GM23338 (cell line): ENCODE measurements at regions not wholly inside any gene's neighbourhood (a gene's known extent, or its start where the extent isn't known, plus 50 kb on each side); places are given as distances from the start of the nearest gene placed in this dataset.
A peak's percentile ranks its signal among the peaks of the same experiment; 100 is the strongest.
"Not testable (repeated sequence)": the region's sequence is repeated elsewhere in the genome, so short reads cannot be mapped to it uniquely, and the experiment has no call there.

Experiments used
- ATAC-seq: fragments of 200-7000 bp; cut with Tn5 transposase; 3 replicates; pipeline ENCODE4 v1.9.1; 2020
- DNase-seq: peaks from one replicate; pipeline ENCODE4 v3.0.0-alpha.2; 2015; ENCODE audit warnings: low spot score
- H2AFZ ChIP-seq: fragments of 200-600 bp; sonication (generic); 2 replicates; pipeline ENCODE4 v1.8.0; 2016; ENCODE audit warnings: antibody characterized with exemption, mild to moderate bottlenecking, moderate library complexity
- H3F3A ChIP-seq: fragments of 200-600 bp; sonication (generic); replicated peaks from 2 replicates; pipeline ENCODE4 v1.8.0; 2017; ENCODE audit warnings: antibody characterized with exemption, mixed run types, low read depth
- H3K27ac ChIP-seq: fragments of 200-600 bp; sonication (generic); 2 replicates; pipeline ENCODE4 v1.6.1; 2016; ENCODE audit warnings: low read depth
- H3K27me3 ChIP-seq: fragments of 200-600 bp; sonication (generic); 2 replicates; pipeline ENCODE4 v1.8.0; 2016; ENCODE audit warnings: mild to moderate bottlenecking, mixed run types, moderate library complexity; ENCODE audit not compliant: insufficient read depth
- H3K36me3 ChIP-seq: fragments of 200-600 bp; sonication (generic); 2 replicates; pipeline ENCODE4 v1.8.0; 2016; ENCODE audit warnings: mild to moderate bottlenecking; ENCODE audit not compliant: insufficient read depth
- H3K4me1 ChIP-seq: fragments of 200-600 bp; sonication (generic); 2 replicates; pipeline ENCODE4 v1.8.0; 2016; ENCODE audit warnings: mild to moderate bottlenecking, moderate library complexity; ENCODE audit not compliant: insufficient read depth
- H3K4me2 ChIP-seq: fragments of 200-600 bp; sonication (generic); 2 replicates; pipeline ENCODE4 v1.7.1; 2017; ENCODE audit warnings: mixed run types
- H3K4me3 ChIP-seq: fragments of 200-600 bp; sonication (generic); 2 replicates; pipeline ENCODE4 v1.6.1; 2016; ENCODE audit warnings: mixed run types
- H3K79me2 ChIP-seq: fragments of 200-600 bp; sonication (generic); replicated peaks from 2 replicates; pipeline ENCODE4 v1.8.0; 2017; ENCODE audit warnings: mild to moderate bottlenecking; ENCODE audit not compliant: insufficient read depth
- H3K9me2 ChIP-seq: fragments of 200-600 bp; sonication (generic); 2 replicates; pipeline ENCODE4 v1.8.0; 2017; ENCODE audit not compliant: insufficient read depth
- H4K20me1 ChIP-seq: fragments of 200-600 bp; sonication (generic); replicated peaks from 2 replicates; pipeline ENCODE4 v1.8.0; 2017; ENCODE audit warnings: mild to moderate bottlenecking; ENCODE audit not compliant: insufficient read depth
- H3K27ac Mint-ChIP-seq: 2 replicates; pipeline ENCODE4 v1.8.0; 2020; ENCODE audit warnings: inconsistent platforms, mild to moderate bottlenecking, moderate library complexity, mixed read lengths
- H3K27me3 Mint-ChIP-seq: 3 replicates; pipeline ENCODE4 v1.8.0; 2022; ENCODE audit warnings: low read depth, mild to moderate bottlenecking, moderate library complexity, mixed read lengths, inconsistent platforms; ENCODE audit not compliant: insufficient read depth, poor library complexity
- H3K36me3 Mint-ChIP-seq: 3 replicates; pipeline ENCODE4 v1.8.0; 2021; ENCODE audit warnings: low read depth, mild to moderate bottlenecking, inconsistent platforms, moderate library complexity, mixed read lengths
- H3K4me1 Mint-ChIP-seq: 3 replicates; pipeline ENCODE4 v1.8.0; 2020; ENCODE audit warnings: mild to moderate bottlenecking, inconsistent platforms, mixed read lengths
- H3K4me3 Mint-ChIP-seq: 3 replicates; pipeline ENCODE4 v1.8.0; 2021; ENCODE audit warnings: moderate library complexity, mild to moderate bottlenecking, inconsistent platforms, mixed read lengths
- H3K9me3 Mint-ChIP-seq: 3 replicates; pipeline ENCODE4 v1.8.0; 2020; ENCODE audit warnings: moderate library complexity, mild to moderate bottlenecking, inconsistent platforms, mixed read lengths
- JUNB ChIP-seq: IDR thresholded peaks from one replicate; pipeline ENCODE4 v1.6.1; 2016; ENCODE audit warnings: antibody characterized with exemption; ENCODE audit not compliant: unreplicated experiment
- NANOG ChIP-seq: IDR thresholded peaks from 2 replicates; pipeline ENCODE4 v1.6.1; 2016; ENCODE audit warnings: antibody characterized with exemption, borderline replicate concordance
- POLR2AphosphoS5 ChIP-seq: IDR thresholded peaks from 2 replicates; pipeline ENCODE4 v1.6.1; 2016; ENCODE audit warnings: antibody characterized with exemption, low read depth
- STAT1 ChIP-seq: IDR thresholded peaks from one replicate; pipeline ENCODE4 v1.6.1; 2016; ENCODE audit warnings: antibody characterized with exemption; ENCODE audit not compliant: unreplicated experiment
- ZNF114 ChIP-seq: fragments of 250-450 bp; sonication (Bioruptor Pico); IDR thresholded peaks from 2 replicates; pipeline ENCODE4 v1.5.0; 2020; ENCODE audit warnings: mild to moderate bottlenecking, moderate library complexity
- ZNF331 ChIP-seq: fragments of 250-450 bp; sonication (Bioruptor Pico); IDR thresholded peaks from 2 replicates; pipeline ENCODE4 v1.5.0; 2020; ENCODE audit warnings: low read depth, mild to moderate bottlenecking, moderate library complexity
- TF ChIP-seq, protein P1 (sequence below): IDR thresholded peaks from one replicate; pipeline ENCODE4 v1.6.1; 2018; ENCODE audit warnings: antibody characterized with exemption; ENCODE audit not compliant: unreplicated experiment
- TF ChIP-seq, protein P2 (sequence below): fragments of 250-450 bp; sonication (Bioruptor Pico); IDR thresholded peaks from 2 replicates; pipeline ENCODE4 v1.5.0; 2020; ENCODE audit warnings: mild to moderate bottlenecking, moderate library complexity
- TF ChIP-seq, protein P3 (sequence below), 2 experiments: fragments of 200-600 bp in 1 of 2; sonication (generic) in 1 of 2; conservative IDR thresholded peaks; 2 replicates each; pipeline versions ENCODE4 v1.5.1 to v1.6.1; 2016 to 2017; ENCODE audit warnings: antibody characterized with exemption in 2 of 2, low read depth in 2 of 2, mild to moderate bottlenecking in 2 of 2, moderate library complexity in 1 of 2

DNA sequence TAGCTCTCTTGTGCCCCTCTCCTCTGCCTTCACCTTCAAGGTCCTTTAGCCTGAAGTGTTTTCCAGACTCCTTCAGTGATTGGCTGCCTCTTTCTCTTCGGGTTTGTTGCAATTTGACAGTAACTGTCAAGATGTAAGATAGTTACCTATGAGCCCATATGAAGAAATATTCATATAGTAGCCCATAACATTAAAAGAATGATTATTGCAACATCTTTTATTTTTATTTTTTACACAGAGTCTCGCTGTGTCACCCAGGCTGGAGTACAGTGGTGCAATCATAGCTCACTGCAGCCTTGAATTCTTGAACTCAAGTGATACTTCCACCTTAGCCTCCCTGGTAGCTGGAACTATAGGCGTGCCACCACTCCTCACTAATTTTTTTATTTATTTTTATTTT is 80.5 kb downstream of the FOXI3 start (continued):
- TF ChIP-seq, protein P1, sequence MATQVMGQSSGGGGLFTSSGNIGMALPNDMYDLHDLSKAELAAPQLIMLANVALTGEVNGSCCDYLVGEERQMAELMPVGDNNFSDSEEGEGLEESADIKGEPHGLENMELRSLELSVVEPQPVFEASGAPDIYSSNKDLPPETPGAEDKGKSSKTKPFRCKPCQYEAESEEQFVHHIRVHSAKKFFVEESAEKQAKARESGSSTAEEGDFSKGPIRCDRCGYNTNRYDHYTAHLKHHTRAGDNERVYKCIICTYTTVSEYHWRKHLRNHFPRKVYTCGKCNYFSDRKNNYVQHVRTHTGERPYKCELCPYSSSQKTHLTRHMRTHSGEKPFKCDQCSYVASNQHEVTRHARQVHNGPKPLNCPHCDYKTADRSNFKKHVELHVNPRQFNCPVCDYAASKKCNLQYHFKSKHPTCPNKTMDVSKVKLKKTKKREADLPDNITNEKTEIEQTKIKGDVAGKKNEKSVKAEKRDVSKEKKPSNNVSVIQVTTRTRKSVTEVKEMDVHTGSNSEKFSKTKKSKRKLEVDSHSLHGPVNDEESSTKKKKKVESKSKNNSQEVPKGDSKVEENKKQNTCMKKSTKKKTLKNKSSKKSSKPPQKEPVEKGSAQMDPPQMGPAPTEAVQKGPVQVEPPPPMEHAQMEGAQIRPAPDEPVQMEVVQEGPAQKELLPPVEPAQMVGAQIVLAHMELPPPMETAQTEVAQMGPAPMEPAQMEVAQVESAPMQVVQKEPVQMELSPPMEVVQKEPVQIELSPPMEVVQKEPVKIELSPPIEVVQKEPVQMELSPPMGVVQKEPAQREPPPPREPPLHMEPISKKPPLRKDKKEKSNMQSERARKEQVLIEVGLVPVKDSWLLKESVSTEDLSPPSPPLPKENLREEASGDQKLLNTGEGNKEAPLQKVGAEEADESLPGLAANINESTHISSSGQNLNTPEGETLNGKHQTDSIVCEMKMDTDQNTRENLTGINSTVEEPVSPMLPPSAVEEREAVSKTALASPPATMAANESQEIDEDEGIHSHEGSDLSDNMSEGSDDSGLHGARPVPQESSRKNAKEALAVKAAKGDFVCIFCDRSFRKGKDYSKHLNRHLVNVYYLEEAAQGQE: no peak
- TF ChIP-seq POLR2AphosphoS5 (no peak), ZNF114 (no peak)

DNA sequence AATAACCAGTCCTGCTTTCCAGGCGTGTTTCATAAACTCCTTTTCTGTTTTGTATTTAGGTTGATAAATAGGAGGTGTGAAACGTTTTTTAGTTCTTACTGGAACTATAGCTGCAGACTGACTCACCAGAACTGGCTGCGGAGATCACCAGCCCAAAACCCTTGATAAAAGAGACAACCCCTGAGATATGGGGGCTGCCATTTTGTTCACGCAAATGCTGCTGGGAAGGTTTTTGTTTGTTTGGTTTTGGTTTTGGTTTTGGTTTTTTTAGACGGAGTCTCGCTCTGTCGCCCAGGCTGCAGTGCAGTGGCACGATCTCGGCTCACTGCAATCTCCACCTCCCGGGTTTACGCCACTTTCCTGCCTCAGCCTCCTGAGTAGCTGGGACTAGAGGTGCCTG is 87.1 kb downstream of the FOXI3 start:
- H3K4me1 Mint-ChIP-seq: not testable (repeated sequence)

DNA sequence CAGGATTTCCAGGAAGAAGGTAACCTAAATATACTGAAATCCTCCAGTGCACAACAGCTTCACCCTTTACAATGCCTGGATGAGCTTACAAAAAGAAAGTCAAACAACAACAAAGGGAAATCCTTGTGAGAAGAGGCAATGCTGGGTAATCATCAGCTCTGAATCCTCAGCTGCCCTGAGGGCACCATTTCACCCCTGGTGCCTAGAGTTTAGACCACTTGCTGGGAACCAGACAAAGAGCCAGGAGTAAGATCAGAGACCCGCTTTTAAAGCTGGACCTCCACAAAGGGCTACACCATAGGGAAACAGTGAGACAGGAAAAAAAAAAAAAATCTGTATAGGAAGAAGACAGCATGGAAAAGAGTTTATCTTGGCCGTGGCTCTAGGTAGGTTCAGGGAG is 97.0 kb downstream of the FOXI3 start:
- Histone ChIP-seq H4K20me1 (no peaks in the 10 kb centered on the region), H3K79me2 (no peaks in the 10 kb centered on the region), H3K4me3 (no peak overlapping the region), H3K4me2 (0 out of 2 replicates have a peak overlapping the region, but pooled peaks have one; percentile 2), H3K36me3 (no peaks in the 10 kb centered on the region), H3K27me3 (no peaks in the 10 kb centered on the region), H3K9me2 (no peaks in the 10 kb centered on the region), H3F3A (no peaks in the 10 kb centered on the region; the same call in 1 of the 2 replicates), H3K4me1 (peaks cover 12% of the 10 kb centered on the region), H3K27ac (no peak overlapping the region), H2AFZ (peak overlapping the region; percentile 50)
- H3K4me3 Mint-ChIP-seq: no peak overlapping the region
- H3K9me3 Mint-ChIP-seq: no peaks in the 10 kb centered on the region; the same call in 2 of the 3 replicates
- H3K27me3 Mint-ChIP-seq: peaks cover 10% of the 10 kb centered on the region
- no peak overlapping the region for H3K27ac Mint-ChIP-seq
- peaks cover 12% of the 10 kb centered on the region for H3K4me1 Mint-ChIP-seq
- peak; percentile 29 for DNase-seq
- ATAC-seq: peak; percentile 33
- 0 out of 3 replicates have a peak, but pooled peaks cover 3% of the 10 kb centered on the region for H3K36me3 Mint-ChIP-seq
- TF ChIP-seq, protein P2, sequence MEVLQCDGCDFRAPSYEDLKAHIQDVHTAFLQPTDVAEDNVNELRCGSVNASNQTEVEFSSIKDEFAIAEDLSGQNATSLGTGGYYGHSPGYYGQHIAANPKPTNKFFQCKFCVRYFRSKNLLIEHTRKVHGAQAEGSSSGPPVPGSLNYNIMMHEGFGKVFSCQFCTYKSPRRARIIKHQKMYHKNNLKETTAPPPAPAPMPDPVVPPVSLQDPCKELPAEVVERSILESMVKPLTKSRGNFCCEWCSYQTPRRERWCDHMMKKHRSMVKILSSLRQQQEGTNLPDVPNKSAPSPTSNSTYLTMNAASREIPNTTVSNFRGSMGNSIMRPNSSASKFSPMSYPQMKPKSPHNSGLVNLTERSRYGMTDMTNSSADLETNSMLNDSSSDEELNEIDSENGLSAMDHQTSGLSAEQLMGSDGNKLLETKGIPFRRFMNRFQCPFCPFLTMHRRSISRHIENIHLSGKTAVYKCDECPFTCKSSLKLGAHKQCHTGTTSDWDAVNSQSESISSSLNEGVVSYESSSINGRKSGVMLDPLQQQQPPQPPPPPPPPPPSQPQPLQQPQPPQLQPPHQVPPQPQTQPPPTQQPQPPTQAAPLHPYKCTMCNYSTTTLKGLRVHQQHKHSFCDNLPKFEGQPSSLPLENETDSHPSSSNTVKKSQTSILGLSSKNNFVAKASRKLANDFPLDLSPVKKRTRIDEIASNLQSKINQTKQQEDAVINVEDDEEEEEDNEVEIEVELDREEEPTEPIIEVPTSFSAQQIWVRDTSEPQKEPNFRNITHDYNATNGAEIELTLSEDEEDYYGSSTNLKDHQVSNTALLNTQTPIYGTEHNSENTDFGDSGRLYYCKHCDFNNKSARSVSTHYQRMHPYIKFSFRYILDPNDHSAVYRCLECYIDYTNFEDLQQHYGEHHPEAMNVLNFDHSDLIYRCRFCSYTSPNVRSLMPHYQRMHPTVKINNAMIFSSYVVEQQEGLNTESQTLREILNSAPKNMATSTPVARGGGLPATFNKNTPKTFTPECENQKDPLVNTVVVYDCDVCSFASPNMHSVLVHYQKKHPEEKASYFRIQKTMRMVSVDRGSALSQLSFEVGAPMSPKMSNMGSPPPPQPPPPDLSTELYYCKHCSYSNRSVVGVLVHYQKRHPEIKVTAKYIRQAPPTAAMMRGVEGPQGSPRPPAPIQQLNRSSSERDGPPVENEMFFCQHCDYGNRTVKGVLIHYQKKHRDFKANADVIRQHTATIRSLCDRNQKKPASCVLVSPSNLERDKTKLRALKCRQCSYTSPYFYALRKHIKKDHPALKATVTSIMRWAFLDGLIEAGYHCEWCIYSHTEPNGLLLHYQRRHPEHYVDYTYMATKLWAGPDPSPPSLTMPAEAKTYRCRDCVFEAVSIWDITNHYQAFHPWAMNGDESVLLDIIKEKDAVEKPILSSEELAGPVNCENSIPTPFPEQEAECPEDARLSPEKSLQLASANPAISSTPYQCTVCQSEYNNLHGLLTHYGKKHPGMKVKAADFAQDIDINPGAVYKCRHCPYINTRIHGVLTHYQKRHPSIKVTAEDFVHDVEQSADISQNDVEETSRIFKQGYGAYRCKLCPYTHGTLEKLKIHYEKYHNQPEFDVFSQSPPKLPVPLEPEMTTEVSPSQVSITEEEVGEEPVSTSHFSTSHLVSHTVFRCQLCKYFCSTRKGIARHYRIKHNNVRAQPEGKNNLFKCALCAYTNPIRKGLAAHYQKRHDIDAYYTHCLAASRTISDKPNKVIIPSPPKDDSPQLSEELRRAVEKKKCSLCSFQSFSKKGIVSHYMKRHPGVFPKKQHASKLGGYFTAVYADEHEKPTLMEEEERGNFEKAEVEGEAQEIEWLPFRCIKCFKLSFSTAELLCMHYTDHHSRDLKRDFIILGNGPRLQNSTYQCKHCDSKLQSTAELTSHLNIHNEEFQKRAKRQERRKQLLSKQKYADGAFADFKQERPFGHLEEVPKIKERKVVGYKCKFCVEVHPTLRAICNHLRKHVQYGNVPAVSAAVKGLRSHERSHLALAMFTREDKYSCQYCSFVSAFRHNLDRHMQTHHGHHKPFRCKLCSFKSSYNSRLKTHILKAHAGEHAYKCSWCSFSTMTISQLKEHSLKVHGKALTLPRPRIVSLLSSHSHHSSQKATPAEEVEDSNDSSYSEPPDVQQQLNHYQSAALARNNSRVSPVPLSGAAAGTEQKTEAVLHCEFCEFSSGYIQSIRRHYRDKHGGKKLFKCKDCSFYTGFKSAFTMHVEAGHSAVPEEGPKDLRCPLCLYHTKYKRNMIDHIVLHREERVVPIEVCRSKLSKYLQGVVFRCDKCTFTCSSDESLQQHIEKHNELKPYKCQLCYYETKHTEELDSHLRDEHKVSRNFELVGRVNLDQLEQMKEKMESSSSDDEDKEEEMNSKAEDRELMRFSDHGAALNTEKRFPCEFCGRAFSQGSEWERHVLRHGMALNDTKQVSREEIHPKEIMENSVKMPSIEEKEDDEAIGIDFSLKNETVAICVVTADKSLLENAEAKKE: no peak
- TF ChIP-seq POLR2AphosphoS5 (no peak), NANOG (no peak), ZNF331 (no peak), STAT1 (no peak), ZNF114 (no peak), JUNB (no peak)
- TF ChIP-seq, protein P3, sequence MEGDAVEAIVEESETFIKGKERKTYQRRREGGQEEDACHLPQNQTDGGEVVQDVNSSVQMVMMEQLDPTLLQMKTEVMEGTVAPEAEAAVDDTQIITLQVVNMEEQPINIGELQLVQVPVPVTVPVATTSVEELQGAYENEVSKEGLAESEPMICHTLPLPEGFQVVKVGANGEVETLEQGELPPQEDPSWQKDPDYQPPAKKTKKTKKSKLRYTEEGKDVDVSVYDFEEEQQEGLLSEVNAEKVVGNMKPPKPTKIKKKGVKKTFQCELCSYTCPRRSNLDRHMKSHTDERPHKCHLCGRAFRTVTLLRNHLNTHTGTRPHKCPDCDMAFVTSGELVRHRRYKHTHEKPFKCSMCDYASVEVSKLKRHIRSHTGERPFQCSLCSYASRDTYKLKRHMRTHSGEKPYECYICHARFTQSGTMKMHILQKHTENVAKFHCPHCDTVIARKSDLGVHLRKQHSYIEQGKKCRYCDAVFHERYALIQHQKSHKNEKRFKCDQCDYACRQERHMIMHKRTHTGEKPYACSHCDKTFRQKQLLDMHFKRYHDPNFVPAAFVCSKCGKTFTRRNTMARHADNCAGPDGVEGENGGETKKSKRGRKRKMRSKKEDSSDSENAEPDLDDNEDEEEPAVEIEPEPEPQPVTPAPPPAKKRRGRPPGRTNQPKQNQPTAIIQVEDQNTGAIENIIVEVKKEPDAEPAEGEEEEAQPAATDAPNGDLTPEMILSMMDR (conservative IDR thresholded peaks at IDR 0.05; ENCODE audit: low read depth in 2 of 2): no peak

More for the DNA sequence above, 87.1 kb downstream of the FOXI3 start:
- H3K9me2 ChIP-seq, H3K36me3 Mint-ChIP-seq, H3K4me1 ChIP-seq, H3K27me3 ChIP-seq, H3K9me3 Mint-ChIP-seq, H3K79me2 ChIP-seq, H3K4me3 Mint-ChIP-seq, ATAC-seq, H3K27ac ChIP-seq, H3K27ac Mint-ChIP-seq, H3K36me3 ChIP-seq, DNase-seq, H3K4me2 ChIP-seq, H3F3A ChIP-seq, H3K4me3 ChIP-seq, H3K27me3 Mint-ChIP-seq, H4K20me1 ChIP-seq: not testable (repeated sequence)
- H2AFZ ChIP-seq: peak overlapping the region; percentile 95; the same call in 1 of the 2 replicates
